Kidney (tissue), 13 donors: ENCODE measurements at regions not wholly inside any gene's neighbourhood (a gene's known extent, or its start where the extent isn't known, plus 50 kb on each side); places are given as distances from the start of the nearest gene placed in this dataset.

Source experiments
- DNase-seq, 5 donors: peaks; one replicate each; pipeline ENCODE4 v3.0.0-alpha.2; 2013 to 2020
- FAIRE-seq: peaks from 2 replicates; lab custom pipeline; 2012; peaks lifted over from hg19 to GRCh38; lab: Jason Lieb, UNC
- H3K27ac ChIP-seq, 2 donors: one replicate each; pipeline ENCODE4 v1.7.0; 2013; ENCODE audit warnings: low read depth in 2 of 2, low read length in 2 of 2, inconsistent platforms in 1 of 2
- H3K27me3 ChIP-seq: one replicate; pipeline ENCODE4 v1.7.1; 2013; ENCODE audit warnings: low read length, inconsistent platforms; ENCODE audit not compliant: control insufficient read depth, insufficient read depth
- H3K36me3 ChIP-seq, 3 donors: one replicate each; pipeline versions ENCODE4 v1.7.0 to v1.7.1; 2013; ENCODE audit warnings: low read length in 3 of 3, control low read depth in 1 of 3, inconsistent platforms in 1 of 3; ENCODE audit not compliant: insufficient read depth in 3 of 3, control insufficient read depth in 2 of 3
- H3K4me1 ChIP-seq, 3 donors: one replicate each; pipeline versions ENCODE4 v1.7.0 to v1.7.1; 2013; ENCODE audit warnings: low read length in 3 of 3, inconsistent platforms in 1 of 3, low read depth in 1 of 3; ENCODE audit not compliant: control insufficient read depth in 2 of 3, insufficient read depth in 2 of 3
- H3K4me3 ChIP-seq, 3 donors: one replicate each; pipeline versions ENCODE4 v1.7.0 to v1.8.1; 2013; ENCODE audit warnings: low read length in 3 of 3, control low read depth in 1 of 3, inconsistent platforms in 1 of 3
- H3K9ac ChIP-seq, 3 donors: one replicate each; pipeline versions ENCODE4 v1.7.0 to v1.7.1; 2013; ENCODE audit warnings: low read length in 3 of 3, control low read depth in 1 of 3, inconsistent platforms in 1 of 3
- H3K9me3 ChIP-seq, 3 donors: one replicate each; pipeline versions ENCODE4 v1.7.0 to v1.7.1; 2013; ENCODE audit warnings: low read length in 3 of 3, control low read depth in 1 of 3, inconsistent platforms in 1 of 3; ENCODE audit not compliant: control insufficient read depth in 2 of 3, insufficient read depth in 1 of 3
- intact Hi-C: fragments of 100-400 bp; cut with DNase I; formaldehyde crosslinking; loops from one replicate; pipeline ENCODE4 v1.11.1; 2022
- TF ChIP-seq, protein P1 (sequence below): IDR thresholded peaks from 3 replicates; pipeline ENCODE4 v1.5.1; 2012; ENCODE audit warnings: mild to moderate bottlenecking, moderate library complexity, borderline replicate concordance; ENCODE audit not compliant: insufficient read depth; ENCODE audit errors: extremely low read depth
- donor health status: control.
- donor health status: control.
- donor health status: control.
- donor health status: control.
- donor health status: control.
- donor health status: DM: yes; HTN: yes; CAD: no.
- donor health status: Normal renal cell carcinoma (clear cell type).

- FAIRE-seq: no peak
Observed at GRCh38 chr2:129777146-129777545, 202.3 kb upstream of the RAB6C start.

DNA sequence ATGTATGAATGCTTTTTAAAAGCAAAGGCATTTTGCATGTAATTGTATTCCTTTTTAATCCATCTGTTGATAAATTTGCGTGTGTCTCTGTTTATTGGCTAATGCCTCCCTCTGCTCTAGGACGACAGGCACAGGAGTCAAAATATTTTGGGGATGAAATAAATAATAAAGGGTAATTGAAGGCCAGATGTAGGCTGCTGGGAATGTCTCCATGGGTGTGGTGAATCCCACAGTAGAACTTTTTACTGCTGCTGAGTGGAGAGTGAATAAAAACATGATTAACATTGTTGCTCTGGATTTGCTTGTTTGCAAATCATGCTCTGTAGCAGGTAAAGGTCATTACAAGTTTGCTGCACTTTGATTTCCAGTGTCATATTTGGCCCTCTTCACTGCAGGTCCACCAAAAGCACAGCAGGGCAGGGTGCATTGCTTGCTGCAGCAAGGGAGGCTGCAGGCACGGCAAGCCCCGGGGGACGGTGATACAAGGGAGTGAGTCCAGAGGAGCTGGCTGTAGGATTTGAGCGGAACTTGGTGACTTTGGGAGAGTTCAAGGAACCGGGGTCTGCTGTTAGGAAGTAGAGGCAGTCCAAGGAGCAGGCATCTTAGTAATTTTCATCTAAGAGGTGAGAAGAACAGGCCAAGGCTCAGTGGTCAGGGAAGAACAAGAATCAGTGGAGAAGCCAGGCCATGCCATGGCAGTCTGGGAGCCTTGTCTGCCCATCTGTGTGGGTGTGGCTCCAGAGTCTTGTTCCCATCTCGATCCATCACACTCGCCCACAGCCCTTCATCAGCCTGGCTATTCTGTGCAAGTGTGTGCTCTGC lies 201.5 kb upstream of the RAB6C start:
- Histone ChIP-seq H3K4me1 (no peaks in the 10 kb centered on the region), H3K4me3 (no peak overlapping the region), H3K36me3 (no peaks in the 10 kb centered on the region), H3K27ac (no peak overlapping the region), H3K27me3 (no peaks in the 10 kb centered on the region), H3K9me3 (no peaks in the 10 kb centered on the region), H3K9ac (no peak overlapping the region)
- TF ChIP-seq, protein P1, sequence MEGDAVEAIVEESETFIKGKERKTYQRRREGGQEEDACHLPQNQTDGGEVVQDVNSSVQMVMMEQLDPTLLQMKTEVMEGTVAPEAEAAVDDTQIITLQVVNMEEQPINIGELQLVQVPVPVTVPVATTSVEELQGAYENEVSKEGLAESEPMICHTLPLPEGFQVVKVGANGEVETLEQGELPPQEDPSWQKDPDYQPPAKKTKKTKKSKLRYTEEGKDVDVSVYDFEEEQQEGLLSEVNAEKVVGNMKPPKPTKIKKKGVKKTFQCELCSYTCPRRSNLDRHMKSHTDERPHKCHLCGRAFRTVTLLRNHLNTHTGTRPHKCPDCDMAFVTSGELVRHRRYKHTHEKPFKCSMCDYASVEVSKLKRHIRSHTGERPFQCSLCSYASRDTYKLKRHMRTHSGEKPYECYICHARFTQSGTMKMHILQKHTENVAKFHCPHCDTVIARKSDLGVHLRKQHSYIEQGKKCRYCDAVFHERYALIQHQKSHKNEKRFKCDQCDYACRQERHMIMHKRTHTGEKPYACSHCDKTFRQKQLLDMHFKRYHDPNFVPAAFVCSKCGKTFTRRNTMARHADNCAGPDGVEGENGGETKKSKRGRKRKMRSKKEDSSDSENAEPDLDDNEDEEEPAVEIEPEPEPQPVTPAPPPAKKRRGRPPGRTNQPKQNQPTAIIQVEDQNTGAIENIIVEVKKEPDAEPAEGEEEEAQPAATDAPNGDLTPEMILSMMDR: no peak
- intact Hi-C loops: no loop called here
- FAIRE-seq (no peak), DNase-seq (peak in 1 of 5 donors; percentile 7)

More at GRCh38 chr2:129777146-129777545, 202.3 kb upstream of the RAB6C start:
- H3K27me3 ChIP-seq: no peaks in the 10 kb centered on the region
- TF ChIP-seq, protein P1: no peak
- H3K4me3 ChIP-seq: no peak overlapping the region
- no peaks in the 10 kb centered on the region for H3K9me3 ChIP-seq
- H3K36me3 ChIP-seq: no peaks in the 10 kb centered on the region
- intact Hi-C loops: no loop called here
- no peak overlapping the region for H3K27ac ChIP-seq
- peak in 1 of 5 donors; percentile 8 for DNase-seq
- no peaks in the 10 kb centered on the region for H3K4me1 ChIP-seq
- H3K9ac ChIP-seq: no peak overlapping the region

GRCh38 chr2:129778584-129778877 lies 200.9 kb upstream of the RAB6C start:
- Histone ChIP-seq H3K27me3 (no peaks in the 10 kb centered on the region), H3K27ac (no peak overlapping the region), H3K36me3 (no peaks in the 10 kb centered on the region), H3K9me3 (no peaks in the 10 kb centered on the region), H3K4me1 (no peaks in the 10 kb centered on the region), H3K4me3 (no peak overlapping the region), H3K9ac (no peak overlapping the region)
- TF ChIP-seq, protein P1: no peak
- FAIRE-seq: no peak
- DNase-seq: peak in 1 of 5 donors; percentile 9
- intact Hi-C loops: no loop called here

DNA sequence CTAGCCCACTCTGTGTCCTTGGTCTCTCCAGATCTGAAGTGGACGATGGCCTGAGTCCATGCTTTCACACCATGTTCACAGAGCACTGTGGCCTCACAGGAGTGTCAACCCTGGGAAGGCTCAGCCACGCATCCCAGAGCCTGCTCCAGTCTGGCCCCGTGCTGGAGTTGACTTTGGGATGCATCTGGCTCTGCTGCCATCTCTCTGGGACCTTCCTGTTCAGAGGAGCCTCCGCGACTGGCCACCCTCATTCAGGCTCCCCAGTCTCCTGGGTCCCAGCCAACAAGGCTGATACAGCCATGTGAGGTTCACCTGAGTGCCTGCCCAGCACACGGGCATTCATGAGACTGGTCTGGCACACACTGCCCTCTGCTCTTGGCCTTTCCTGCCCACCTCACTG lies 199.7 kb upstream of the RAB6C start:
- Histone ChIP-seq H3K4me3 (no peak overlapping the region), H3K9me3 (no peaks in the 10 kb centered on the region), H3K27me3 (no peaks in the 10 kb centered on the region), H3K36me3 (no peaks in the 10 kb centered on the region), H3K4me1 (no peaks in the 10 kb centered on the region), H3K9ac (no peak overlapping the region), H3K27ac (no peak overlapping the region)
- TF ChIP-seq, protein P1: no peak
- DNase-seq (no peak), FAIRE-seq (no peak)
- intact Hi-C loops: no loop called here
